HG03571 (cell line): ENCODE measurements at regions not wholly inside any gene's neighbourhood (a gene's known extent, or its start where the extent isn't known, plus 50 kb on each side); places are given as distances from the start of the nearest gene placed in this dataset.

Experiments
- ATAC-seq: cut with Tn5 transposase; IDR thresholded peaks from one replicate; pipeline ENCODE4 v1.9.1; 2021; ENCODE audit not compliant: unreplicated experiment

GRCh38 chr1:38126970-38127369 is 80.4 kb upstream of the POU3F1 start:
- no peak for ATAC-seq

DNA sequence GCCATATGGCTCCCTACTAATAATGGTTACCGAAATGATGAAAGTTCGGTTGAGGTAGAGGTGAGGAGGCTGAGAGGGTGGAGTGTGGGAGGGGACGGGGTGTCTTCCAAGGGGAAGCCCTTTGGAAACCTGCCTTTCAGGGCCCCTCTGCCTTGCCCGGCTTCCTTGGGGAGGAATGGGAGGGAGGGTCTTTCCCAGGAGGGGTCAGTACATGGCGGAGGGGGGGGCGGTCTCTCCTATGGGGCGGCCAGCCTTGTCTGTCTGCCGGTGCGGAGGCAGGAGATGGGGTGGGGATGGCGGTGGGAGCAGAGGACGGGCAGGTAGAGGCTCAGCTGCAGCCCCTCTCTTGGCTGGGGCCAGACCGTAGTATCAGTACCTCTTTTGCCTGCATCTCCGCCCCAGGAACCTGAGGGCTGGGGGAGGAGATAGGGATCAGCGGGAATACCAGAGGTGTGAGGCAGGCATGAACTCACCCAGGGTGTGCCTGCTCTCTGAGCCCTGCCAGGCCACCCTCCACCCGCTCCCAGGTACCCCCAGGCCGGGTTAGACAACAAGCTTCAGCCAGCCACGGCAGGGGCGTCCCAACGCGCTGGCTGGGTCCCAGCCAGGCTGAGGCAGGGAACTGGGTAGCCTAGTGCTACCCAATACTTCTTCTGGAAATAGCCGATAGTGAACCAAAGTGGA is 79.4 kb upstream of the POU3F1 start:
- ATAC-seq: no peak

DNA sequence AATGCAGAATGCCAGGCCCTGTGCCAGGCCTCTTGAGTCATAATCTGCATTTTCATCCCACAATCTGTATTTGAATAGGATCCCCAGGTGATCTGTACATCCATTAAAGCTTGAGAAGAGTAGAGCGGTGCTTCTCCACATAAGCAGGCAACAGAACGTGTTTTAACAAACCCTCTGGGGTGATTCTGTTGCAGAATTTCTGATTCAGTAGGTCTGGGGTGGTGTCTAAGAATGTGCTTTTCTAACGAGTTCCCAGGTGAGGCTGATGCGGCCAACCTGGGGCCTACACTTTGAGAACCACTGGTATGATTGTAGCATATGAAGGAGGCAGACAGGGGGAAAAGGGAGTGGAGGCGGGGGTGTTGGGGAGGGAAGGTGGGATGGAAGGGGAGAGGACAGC is 78.4 kb upstream of the POU3F1 start:
- no peak for ATAC-seq

DNA sequence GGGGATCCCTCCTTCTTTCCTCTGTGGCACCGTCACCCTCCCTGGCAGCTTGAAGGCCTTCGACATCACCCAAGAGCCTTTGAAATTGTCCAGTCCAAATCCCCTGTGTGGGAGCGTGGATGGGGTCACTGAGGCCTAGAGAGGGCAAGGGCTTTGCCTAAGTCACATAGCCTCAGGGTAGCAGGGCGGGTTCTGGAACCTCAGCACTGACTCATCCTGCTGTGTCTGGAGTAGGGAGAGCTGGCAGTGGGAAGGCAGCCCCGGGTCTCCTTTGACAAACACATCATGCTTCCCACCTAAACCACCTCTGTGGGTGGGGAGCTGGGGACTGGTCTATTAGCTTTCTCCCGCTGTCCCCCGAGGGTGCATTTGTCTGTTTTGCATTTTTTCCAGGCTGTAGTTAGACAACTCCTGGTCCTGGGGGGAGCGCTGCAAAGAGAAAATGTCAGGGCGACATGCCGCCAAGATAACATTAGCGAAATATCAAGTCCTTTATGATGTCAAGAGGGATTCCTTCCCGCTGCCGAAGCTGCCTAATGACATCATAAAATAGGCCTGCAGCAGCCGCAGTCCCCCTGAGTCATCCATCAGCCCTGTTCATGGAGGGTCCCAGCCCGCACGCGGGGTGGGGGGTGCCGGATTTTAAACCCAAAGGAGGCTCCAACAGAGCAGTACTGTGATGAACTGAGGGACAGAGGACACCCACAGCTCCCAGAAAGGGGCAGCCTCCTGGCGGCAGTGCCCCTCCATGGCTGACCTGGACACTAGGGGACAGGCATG is 77.0 kb upstream of the POU3F1 start:
- ATAC-seq: no peak

GRCh38 chr1:38121231-38121680 is 74.7 kb upstream of the POU3F1 start:
- ATAC-seq: no peak

GRCh38 chr1:38120552-38121230 is 74.1 kb upstream of the POU3F1 start:
- ATAC-seq: no peak

DNA sequence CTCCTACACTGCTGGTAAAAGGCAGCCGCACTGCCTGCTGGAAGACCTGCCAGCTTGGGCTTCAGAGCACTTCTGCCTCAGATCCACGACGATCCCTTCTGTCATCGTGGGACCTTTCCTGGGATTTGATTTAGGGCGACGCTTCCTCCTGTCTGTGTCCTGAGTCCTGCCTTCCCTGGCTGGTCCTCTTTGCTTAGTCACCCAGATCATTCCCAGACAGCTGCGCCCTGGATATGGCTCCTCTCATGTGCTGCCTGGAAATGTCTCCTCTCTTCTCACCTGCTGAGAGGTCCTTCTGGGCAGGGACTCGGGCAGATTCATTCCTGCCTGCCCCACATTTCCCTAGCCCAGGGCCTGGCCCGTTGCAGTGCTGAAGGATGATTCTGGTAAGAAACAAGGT is 72.4 kb upstream of the POU3F1 start:
- ATAC-seq: no peak

- ATAC-seq: no peak
Observed at GRCh38 chr1:38117444-38117887, 70.9 kb upstream of the POU3F1 start.

GRCh38 chr1:38115682-38116202 is 69.1 kb upstream of the POU3F1 start:
- no peak for ATAC-seq

DNA sequence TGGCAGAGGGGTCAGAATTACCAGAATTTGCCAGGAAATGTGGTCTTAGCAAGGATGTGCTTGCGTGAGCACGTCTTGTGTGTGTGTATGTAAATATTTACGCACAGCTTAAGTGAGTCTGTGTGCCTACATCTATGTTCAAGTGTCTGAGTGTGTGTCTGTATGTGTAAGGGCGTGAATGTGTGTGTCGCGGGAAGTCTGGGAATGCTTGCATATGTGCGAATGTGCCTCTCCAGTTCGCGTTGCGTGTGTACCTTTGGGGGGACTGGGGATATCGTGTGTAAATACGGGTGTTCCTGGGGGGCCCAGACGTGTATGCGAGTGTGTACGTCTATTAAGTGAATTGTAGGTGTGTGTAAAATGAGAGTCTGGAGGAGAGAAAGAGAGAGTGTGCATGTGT is 68.6 kb upstream of the POU3F1 start:
- ATAC-seq: no peak

DNA sequence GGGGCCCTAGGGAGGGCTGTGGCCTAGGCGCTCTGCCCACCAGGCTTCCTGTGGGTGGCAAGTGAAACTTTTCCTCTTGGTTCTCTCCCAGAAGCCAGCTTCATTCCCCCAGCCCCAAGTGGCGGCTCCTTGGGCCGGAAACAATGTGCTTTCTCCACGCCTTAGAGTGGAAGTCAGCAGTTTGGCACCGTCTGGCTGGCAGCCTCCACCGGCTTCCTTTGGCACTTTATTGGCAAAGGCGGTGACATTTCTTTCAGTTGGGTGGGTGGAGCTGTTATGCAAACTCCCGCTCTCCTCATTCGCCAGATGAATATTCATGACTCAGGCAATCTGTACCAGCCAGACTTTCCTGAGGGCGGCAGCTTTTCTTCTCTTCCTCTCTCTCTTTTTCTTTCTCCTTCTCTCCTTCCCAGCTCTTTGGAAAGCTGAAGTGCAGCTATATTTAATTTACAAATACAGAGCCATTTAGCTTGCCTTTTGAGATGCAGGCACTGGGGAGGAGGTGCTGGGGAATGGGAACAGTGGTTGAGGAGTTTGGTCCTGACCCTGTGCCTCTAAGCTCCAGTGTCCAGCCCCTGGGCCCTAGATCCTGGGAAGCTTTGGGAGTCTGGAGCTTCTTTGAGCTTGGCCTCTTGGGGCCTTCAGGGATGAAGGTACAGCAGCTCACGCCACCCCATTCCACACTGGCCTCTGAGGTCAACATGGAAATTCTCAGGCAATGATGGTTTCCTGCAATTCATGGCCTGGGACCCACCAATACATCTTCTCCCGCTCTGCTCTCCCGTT is 67.8 kb upstream of the POU3F1 start:
- ATAC-seq: no peak

- no peak for ATAC-seq
Observed at GRCh38 chr1:38113159-38113666, 66.6 kb upstream of the POU3F1 start.

- ATAC-seq: no peak
Observed at GRCh38 chr1:38111589-38111988, 65.0 kb upstream of the POU3F1 start.

DNA sequence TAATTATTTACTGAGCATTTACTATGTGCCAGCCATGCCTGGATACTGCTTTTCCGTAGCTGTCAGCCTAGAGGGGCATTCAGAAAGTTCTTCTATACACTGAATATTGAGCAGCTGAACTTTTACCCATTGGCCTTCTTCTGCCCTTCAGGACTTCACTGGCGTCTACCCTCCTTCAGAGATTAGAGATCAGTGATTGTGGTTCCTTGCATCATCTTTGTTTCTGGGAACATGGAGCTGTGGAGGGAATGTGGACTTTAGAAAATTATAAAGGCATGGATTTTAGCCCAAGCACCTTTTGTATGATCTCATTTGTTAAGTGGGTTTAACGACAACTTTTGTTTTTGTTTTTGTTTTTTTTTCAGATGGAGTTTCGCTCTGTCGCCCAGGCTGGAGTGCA is 58.7 kb upstream of the POU3F1 start:
- ATAC-seq: no peak

GRCh38 chr1:38102636-38103035 is 56.0 kb upstream of the POU3F1 start:
- ATAC-seq: no peak

DNA sequence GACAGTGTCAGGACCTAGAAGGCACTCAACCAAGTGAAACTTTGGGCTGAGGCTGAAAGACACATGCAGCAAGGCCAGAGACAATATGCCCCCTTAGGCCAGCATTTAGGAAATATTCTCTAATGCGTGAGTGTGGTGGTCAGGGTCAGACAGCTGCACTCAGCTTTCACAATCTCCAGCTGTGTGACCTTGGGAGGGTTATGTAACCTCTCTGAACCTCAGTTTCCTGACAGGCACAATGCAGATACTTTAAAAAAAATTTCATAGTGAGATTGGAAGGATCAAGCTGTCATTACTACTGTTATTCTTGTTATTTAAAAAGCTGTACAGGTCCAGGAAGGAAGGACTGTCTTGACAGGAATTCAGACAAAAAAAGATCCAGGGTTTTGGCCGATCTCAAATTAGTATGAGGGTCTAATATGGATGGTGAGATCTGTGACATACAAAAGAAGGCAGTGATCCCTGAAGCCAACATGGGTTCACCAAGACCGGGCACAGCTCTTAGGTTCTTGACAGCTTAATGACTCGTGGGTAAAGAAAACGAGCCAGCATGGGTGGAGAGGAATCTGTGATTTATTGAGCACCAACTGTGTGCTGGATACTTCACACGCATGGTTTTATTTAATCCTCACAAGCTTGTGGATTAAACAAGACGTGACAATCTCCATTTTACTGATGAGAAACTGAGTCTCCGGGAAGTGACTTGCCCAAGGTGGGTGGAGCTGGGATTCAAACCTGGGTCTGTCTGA is 54.6 kb upstream of the POU3F1 start:
- ATAC-seq: no peak

- no peak for ATAC-seq
Observed at GRCh38 chr1:38098101-38098847, 51.7 kb upstream of the POU3F1 start.

DNA sequence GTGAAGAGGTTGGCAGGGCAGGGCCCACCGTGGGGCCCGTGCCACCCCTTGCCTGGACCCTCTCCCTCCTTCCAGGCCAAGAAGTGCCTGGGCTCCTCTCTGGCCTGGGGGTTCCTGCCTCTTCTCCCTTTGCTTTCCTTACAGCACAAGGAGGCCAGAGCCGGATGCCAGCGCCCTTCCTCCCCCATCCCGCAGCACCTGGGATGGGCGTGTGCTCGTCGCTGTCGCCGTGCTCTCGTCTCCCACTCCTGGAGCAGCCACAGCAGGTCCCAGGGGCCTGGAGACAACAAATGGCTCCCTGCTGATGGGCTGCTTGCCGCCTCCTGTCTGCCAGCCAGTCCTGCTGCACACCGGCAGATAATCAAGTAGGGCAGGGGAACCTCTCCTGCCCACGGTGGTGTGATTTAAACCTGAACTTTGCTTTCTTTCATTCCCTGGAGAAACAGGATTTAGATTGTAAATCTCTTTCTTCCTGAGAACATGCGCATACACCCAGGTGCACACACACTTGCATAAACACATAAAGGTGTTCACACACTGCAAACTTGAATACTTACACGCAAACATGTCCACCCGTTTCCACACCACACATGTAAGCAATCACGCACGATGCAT is 50.8 kb upstream of the POU3F1 start:
- no peak for ATAC-seq
